ENCODE measurements at regions not wholly inside any gene's neighbourhood (a gene's known extent, or its start where the extent isn't known, plus 50 kb on each side); places are given as distances from the start of the nearest gene placed in this dataset.

DNA sequence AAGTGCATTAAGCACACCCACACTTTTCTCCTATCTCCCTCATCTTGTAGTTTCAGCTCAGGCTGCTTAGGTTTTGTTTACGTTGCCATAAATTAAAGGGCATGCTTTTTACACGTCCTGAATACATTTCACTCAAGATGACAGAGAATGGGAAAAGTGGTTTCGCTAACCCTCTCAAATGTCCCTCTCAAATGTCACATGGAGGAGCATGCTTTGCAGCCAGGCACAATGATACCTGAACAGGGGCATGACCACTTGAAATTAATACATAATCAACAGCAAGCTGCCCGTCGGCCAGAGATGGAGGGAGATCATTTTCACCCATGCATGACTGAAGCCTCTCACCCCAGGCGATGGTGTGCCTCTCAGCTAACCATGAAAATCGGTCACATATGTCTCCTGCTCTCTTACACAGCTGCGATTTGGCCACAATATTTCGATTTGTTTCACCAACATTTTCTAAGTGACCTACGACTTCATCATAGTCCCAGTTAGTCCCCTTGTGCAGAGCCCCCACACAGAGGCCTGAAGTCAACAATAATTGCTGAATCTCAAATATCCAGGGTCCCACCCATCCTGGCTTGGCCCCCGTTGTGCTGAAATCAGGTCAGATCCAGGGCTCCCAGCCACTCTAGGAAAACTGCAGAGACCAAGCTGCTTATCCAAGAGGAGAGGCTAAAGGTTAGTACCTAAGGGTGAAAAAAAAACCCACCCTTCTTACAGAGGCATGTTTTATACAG, 373.9 kb upstream of the NFE2L3 start:
- Mint-ChIP-seq H3K36me3 (no peaks in the 10 kb centered on the region), H3K27me3 (peaks cover 6 to 7% of the 10 kb centered on the region in 2 donors), H3K4me1 (ENCODE audit: low read depth in 2 of 2) (no peaks in the 10 kb centered on the region), H3K4me3 (no peak overlapping the region), H3K27ac (no peak overlapping the region), H3K9me3 (no peaks in the 10 kb centered on the region)
- ATAC-seq (no peak), DNase-seq (ENCODE audit: low spot score) (no peak)

DNA sequence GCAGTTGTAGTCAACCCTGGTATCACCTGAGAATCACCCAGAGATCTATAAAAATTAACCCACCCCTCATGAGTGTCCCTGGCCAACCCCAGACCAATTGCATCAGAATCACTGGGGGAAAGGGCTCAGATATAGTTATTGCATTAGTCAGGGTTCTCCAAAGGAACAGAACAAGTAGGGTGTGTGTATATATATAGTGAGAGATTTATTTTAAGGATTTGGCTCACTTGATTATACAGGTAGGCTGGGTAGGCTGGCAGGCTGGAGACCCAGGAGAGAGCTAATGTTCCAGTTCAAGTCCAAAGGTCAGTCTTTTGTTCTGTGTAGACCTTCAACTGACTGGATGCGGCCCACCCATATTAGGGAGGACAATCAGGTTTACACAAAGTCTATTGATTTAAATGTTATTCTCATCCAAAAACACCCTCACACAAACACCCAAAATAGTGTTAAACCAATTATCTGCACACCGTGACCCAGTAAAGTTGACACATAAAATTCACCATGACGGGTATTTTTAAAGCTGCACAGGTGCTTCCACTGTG, 372.9 kb upstream of the NFE2L3 start:
- no peaks in the 10 kb centered on the region for H3K9me3 Mint-ChIP-seq
- DNase-seq (ENCODE audit: low spot score), result no peak
- no peak for ATAC-seq
- H3K36me3 Mint-ChIP-seq, result no peaks in the 10 kb centered on the region
- H3K27me3 Mint-ChIP-seq, result peaks cover 6% of the 10 kb centered on the region in 2 donors
- H3K4me3 Mint-ChIP-seq, result no peak overlapping the region
- H3K27ac Mint-ChIP-seq, result no peak overlapping the region
- no peaks in the 10 kb centered on the region for H3K4me1 Mint-ChIP-seq (ENCODE audit: low read depth in 2 of 2)

GRCh38 chr7:25780904-25781303, 371.1 kb upstream of the NFE2L3 start:
- DNase-seq (ENCODE audit: low spot score) (no peak), ATAC-seq (no peak)
- H3K4me3 Mint-ChIP-seq, result no peak overlapping the region
- no peaks in the 10 kb centered on the region for H3K36me3 Mint-ChIP-seq
- H3K9me3 Mint-ChIP-seq, result no peaks in the 10 kb centered on the region
- H3K27ac Mint-ChIP-seq, result no peak overlapping the region
- no peaks in the 10 kb centered on the region for H3K4me1 Mint-ChIP-seq (ENCODE audit: low read depth in 2 of 2)
- H3K27me3 Mint-ChIP-seq, result peaks cover 8 to 12% of the 10 kb centered on the region in 2 donors

DNA sequence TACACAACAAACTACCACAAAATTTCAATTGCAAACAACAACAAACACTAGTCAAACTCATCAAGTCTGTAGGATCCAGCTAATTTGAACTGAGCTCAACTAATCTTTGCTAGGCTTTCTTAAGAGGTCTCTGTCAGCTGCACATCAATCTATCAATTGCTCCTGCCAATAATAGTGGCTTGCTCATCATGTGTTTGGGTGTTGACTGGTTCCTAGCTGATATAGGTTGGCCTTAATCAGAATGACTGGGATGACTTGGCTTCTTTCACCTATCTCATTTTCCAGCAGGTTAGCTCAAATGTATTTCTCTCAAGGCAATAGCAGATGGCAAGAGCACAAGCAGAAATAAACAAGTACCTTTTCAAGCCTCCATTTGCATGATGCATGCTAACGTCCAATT, 370.3 kb upstream of the NFE2L3 start:
- no peak overlapping the region for H3K4me3 Mint-ChIP-seq
- ATAC-seq (no peak), DNase-seq (ENCODE audit: low spot score) (no peak)
- peaks cover 10 to 11% of the 10 kb centered on the region in 2 donors for H3K27me3 Mint-ChIP-seq
- no peaks in the 10 kb centered on the region for H3K9me3 Mint-ChIP-seq
- H3K36me3 Mint-ChIP-seq, result no peaks in the 10 kb centered on the region
- no peak overlapping the region for H3K27ac Mint-ChIP-seq
- H3K4me1 Mint-ChIP-seq (ENCODE audit: low read depth in 2 of 2), result no peaks in the 10 kb centered on the region

DNA sequence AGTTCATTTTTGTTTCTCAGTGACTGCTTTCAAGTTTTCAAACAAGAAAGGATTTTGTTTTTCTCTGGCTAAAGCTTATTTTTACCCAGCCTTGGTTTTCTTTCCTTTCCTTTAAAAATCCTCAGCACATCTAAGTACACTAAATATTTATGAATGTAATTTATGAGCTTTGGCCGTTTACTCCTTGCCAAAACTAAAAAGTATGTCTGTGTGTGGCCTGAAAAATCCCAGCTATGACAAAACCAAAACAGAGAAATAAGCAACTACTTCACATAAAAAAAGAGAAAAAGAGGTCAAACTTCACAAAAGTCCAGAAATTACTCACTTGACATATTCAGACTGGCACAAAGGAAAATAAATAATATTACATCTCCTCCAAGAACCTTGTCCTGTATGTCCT, 365.1 kb upstream of the NFE2L3 start:
- no peak overlapping the region for H3K27ac Mint-ChIP-seq
- no peaks in the 10 kb centered on the region for H3K4me1 Mint-ChIP-seq (ENCODE audit: low read depth in 2 of 2)

GRCh38 chr7:25787336-25787735, 364.7 kb upstream of the NFE2L3 start:
- no peak overlapping the region for H3K4me3 Mint-ChIP-seq
- no peaks in the 10 kb centered on the region for H3K9me3 Mint-ChIP-seq
- no peaks in the 10 kb centered on the region for H3K4me1 Mint-ChIP-seq (ENCODE audit: low read depth in 2 of 2)
- peaks cover 24 to 25% of the 10 kb centered on the region in 2 donors for H3K27me3 Mint-ChIP-seq
- DNase-seq (ENCODE audit: low spot score), result no peak
- ATAC-seq, result no peak
- no peaks in the 10 kb centered on the region for H3K36me3 Mint-ChIP-seq
- no peak overlapping the region for H3K27ac Mint-ChIP-seq

More for the DNA sequence above, 365.1 kb upstream of the NFE2L3 start:
- peaks cover 20 to 25% of the 10 kb centered on the region in 2 donors for H3K27me3 Mint-ChIP-seq
- ATAC-seq, result no peak
- no peaks in the 10 kb centered on the region for H3K36me3 Mint-ChIP-seq
- no peak for DNase-seq (ENCODE audit: low spot score)
- H3K4me3 Mint-ChIP-seq, result no peak overlapping the region
- no peaks in the 10 kb centered on the region for H3K9me3 Mint-ChIP-seq

GRCh38 chr7:25788371-25788770, 363.6 kb upstream of the NFE2L3 start:
- H3K27ac Mint-ChIP-seq, result no peak overlapping the region
- ATAC-seq, result no peak
- DNase-seq (ENCODE audit: low spot score), result no peak
- no peaks in the 10 kb centered on the region for H3K9me3 Mint-ChIP-seq
- no peaks in the 10 kb centered on the region for H3K4me1 Mint-ChIP-seq (ENCODE audit: low read depth in 2 of 2)
- H3K4me3 Mint-ChIP-seq, result no peak overlapping the region
- H3K27me3 Mint-ChIP-seq, result peaks cover 30 to 31% of the 10 kb centered on the region in 2 donors
- no peaks in the 10 kb centered on the region for H3K36me3 Mint-ChIP-seq

GRCh38 chr7:25788961-25789620, 362.9 kb upstream of the NFE2L3 start:
- peaks cover 30 to 33% of the 10 kb centered on the region in 2 donors for H3K27me3 Mint-ChIP-seq
- no peak overlapping the region for H3K27ac Mint-ChIP-seq
- H3K4me3 Mint-ChIP-seq, result no peak overlapping the region
- H3K9me3 Mint-ChIP-seq, result no peaks in the 10 kb centered on the region
- no peaks in the 10 kb centered on the region for H3K36me3 Mint-ChIP-seq
- ATAC-seq, result peak in 1 of 2 donors; percentile 50
- DNase-seq (ENCODE audit: low spot score), result no peak
- no peaks in the 10 kb centered on the region for H3K4me1 Mint-ChIP-seq (ENCODE audit: low read depth in 2 of 2)

- no peaks in the 10 kb centered on the region for H3K9me3 Mint-ChIP-seq
- no peaks in the 10 kb centered on the region for H3K36me3 Mint-ChIP-seq
- peaks cover 33 to 37% of the 10 kb centered on the region in 2 donors for H3K27me3 Mint-ChIP-seq
- ATAC-seq, result peak in 1 of 2 donors; percentile 24
- no peak overlapping the region for H3K4me3 Mint-ChIP-seq
- H3K27ac Mint-ChIP-seq, result no peak overlapping the region
- DNase-seq (ENCODE audit: low spot score), result no peak
- H3K4me1 Mint-ChIP-seq (ENCODE audit: low read depth in 2 of 2), result no peaks in the 10 kb centered on the region
Measured at GRCh38 chr7:25789701-25790640, 362.0 kb upstream of the NFE2L3 start.

GRCh38 chr7:25790963-25791362, 361.0 kb upstream of the NFE2L3 start:
- Mint-ChIP-seq H3K36me3 (no peaks in the 10 kb centered on the region), H3K27ac (no peak overlapping the region), H3K4me3 (no peak overlapping the region), H3K27me3 (peaks cover 27 to 34% of the 10 kb centered on the region in 2 donors), H3K9me3 (no peaks in the 10 kb centered on the region), H3K4me1 (ENCODE audit: low read depth in 2 of 2) (no peaks in the 10 kb centered on the region)
- ATAC-seq (no peak), DNase-seq (ENCODE audit: low spot score) (no peak)

DNA sequence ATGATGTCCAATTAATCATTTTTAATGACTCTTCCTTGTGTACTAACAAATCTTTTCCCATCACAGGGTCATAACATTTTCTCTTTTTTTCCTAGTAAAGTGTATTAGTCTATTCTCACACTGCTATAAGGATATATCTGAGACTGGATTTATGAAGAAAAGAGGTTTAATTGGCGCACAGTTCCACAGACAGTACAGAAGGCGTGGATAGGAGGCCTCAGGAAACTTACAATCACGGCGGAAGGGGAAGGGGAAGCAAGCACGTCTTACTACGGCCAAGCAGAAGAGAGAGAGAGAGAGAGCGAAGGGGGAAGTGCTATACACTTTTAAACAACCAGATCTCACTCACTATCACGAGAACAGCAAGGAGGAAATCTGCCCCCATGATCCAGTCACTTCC, 359.4 kb upstream of the NFE2L3 start:
- Mint-ChIP-seq H3K4me3 (no peak overlapping the region), H3K27me3 (peaks cover 20 to 29% of the 10 kb centered on the region in 2 donors)
- ATAC-seq, result no peak

GRCh38 chr7:25795824-25796235, 356.2 kb upstream of the NFE2L3 start:
- no peaks in the 10 kb centered on the region for H3K4me1 Mint-ChIP-seq (ENCODE audit: low read depth in 2 of 2)
- H3K4me3 Mint-ChIP-seq, result no peak overlapping the region
- H3K36me3 Mint-ChIP-seq, result no peaks in the 10 kb centered on the region
- no peak overlapping the region for H3K27ac Mint-ChIP-seq
- peaks cover 17 to 25% of the 10 kb centered on the region in 2 donors for H3K27me3 Mint-ChIP-seq
- no peak for ATAC-seq
- no peak for DNase-seq (ENCODE audit: low spot score)
- H3K9me3 Mint-ChIP-seq, result no peaks in the 10 kb centered on the region

More for the DNA sequence above, 359.4 kb upstream of the NFE2L3 start:
- H3K4me1 Mint-ChIP-seq (ENCODE audit: low read depth in 2 of 2), result no peaks in the 10 kb centered on the region
- DNase-seq (ENCODE audit: low spot score), result no peak
- no peaks in the 10 kb centered on the region for H3K9me3 Mint-ChIP-seq
- H3K27ac Mint-ChIP-seq, result no peak overlapping the region
- no peaks in the 10 kb centered on the region for H3K36me3 Mint-ChIP-seq

- Mint-ChIP-seq H3K4me1 (ENCODE audit: low read depth in 2 of 2) (no peaks in the 10 kb centered on the region), H3K36me3 (no peaks in the 10 kb centered on the region), H3K9me3 (no peaks in the 10 kb centered on the region), H3K27ac (no peak overlapping the region), H3K27me3 (peaks cover 19 to 22% of the 10 kb centered on the region in 2 donors), H3K4me3 (no peak overlapping the region)
- DNase-seq (ENCODE audit: low spot score), result no peak
- ATAC-seq, result no peak
Measured at GRCh38 chr7:25798344-25798743, 353.7 kb upstream of the NFE2L3 start.
